ENCODE measurements at regions not wholly inside any gene's neighbourhood (a gene's known extent, or its start where the extent isn't known, plus 50 kb on each side); places are given as distances from the start of the nearest gene placed in this dataset.

GRCh38 chr17:5975661-5976060, 94.5 kb upstream of the WSCD1 start:
- DNase-seq = no peak
- Histone ChIP-seq H3K27me3 (ENCODE audit: control insufficient read depth, insufficient read depth, low read length) (no peaks in the 10 kb centered on the region), H3K9me1 (ENCODE audit: insufficient read depth, low read length) (no peaks in the 10 kb centered on the region), H2BK5ac (ENCODE audit: low read depth, low read length, poor library complexity, severe bottlenecking) (no peak overlapping the region), H3K4me3 (ENCODE audit: insufficient read depth, low read depth, low read length) (no peak overlapping the region), H3K56ac (ENCODE audit: extremely low read depth, insufficient read depth, low read length) (no peak overlapping the region), H3K9me3 (ENCODE audit: control insufficient read depth, insufficient read depth, low read length) (peaks cover 27% of the 10 kb centered on the region), H2AK5ac (ENCODE audit: low read depth, low read length) (no peak overlapping the region), H4K91ac (ENCODE audit: insufficient read depth, low read depth, low read length) (no peak overlapping the region), H3K14ac (replicated peaks; ENCODE audit: low read depth, low read length) (no peak overlapping the region), H2BK20ac (ENCODE audit: low read depth, low read length) (no peak overlapping the region), H3K23ac (ENCODE audit: low read depth, low read length) (no peak overlapping the region), H4K5ac (ENCODE audit: low read depth, low read length) (no peak overlapping the region), H3K9ac (ENCODE audit: low read depth, low read length) (no peak overlapping the region), H3K18ac (ENCODE audit: low read depth, low read length) (no peak overlapping the region), H2AK9ac (replicated peaks; ENCODE audit: low read depth, low read length, poor library complexity) (no peak overlapping the region), H4K20me1 (ENCODE audit: insufficient read depth, low read length) (no peaks in the 10 kb centered on the region), H3K36me3 (ENCODE audit: control insufficient read depth, insufficient read depth, low read length) (no peaks in the 10 kb centered on the region), H3K4me2 (ENCODE audit: low read depth, low read length) (no peak overlapping the region), H3K4me1 (ENCODE audit: control insufficient read depth, insufficient read depth, low read length) (no peaks in the 10 kb centered on the region), H2BK120ac (ENCODE audit: low read depth, low read length) (no peak overlapping the region), H3K4ac (ENCODE audit: low read depth, low read length) (no peak overlapping the region), H3K79me1 (ENCODE audit: low read depth in 1 of 2, low read length in 2 of 2) (no peaks in the 10 kb centered on the region), H3K27ac (ENCODE audit: insufficient read depth, low read length) (no peak overlapping the region), H2AFZ (replicated peaks; ENCODE audit: low read length, poor library complexity) (no peak overlapping the region), H2BK15ac (ENCODE audit: low read depth, low read length) (no peak overlapping the region), H4K8ac (ENCODE audit: low read depth in 2 of 2, low read length in 2 of 2) (no peak overlapping the region)
- ATAC-seq (ENCODE audit: low read depth) = no peak
- in situ Hi-C loops (cut with MboI; ENCODE audit: low sequenced_read_pairs) = no loop called here
- CTCF ChIA-PET = no interaction called here
- intact Hi-C loops (cut with micrococcal nuclease) = no loop called here
- dilution Hi-C loops (cut with HindIII; ENCODE audit: low sequenced_read_pairs, unreplicated experiment) = no loop called here
- POLR2A ChIA-PET (ENCODE audit: unreplicated experiment) = no interaction called here
- no TSS peak for BruUV-seq (replicated peaks)
- TF ChIP-seq RFX5 (IDR thresholded peaks at IDR 0.05; ENCODE audit: low read depth, low read length) (no peak), SMC3 (IDR thresholded peaks at IDR 0.05; ENCODE audit: low read depth, low read length) (no peak), FOS (IDR thresholded peaks at IDR 0.05; ENCODE audit: low read depth, low read length) (no peak), RAD21 (IDR thresholded peaks at IDR 0.05; ENCODE audit: low read length) (no peak), BHLHE40 (IDR thresholded peaks at IDR 0.05; ENCODE audit: low read depth, low read length) (no peak), RCOR1 (IDR thresholded peaks at IDR 0.05; ENCODE audit: insufficient replicate concordance, low read length) (no peak), POLR2A (IDR thresholded peaks at IDR 0.05; ENCODE audit: low read depth, low read length) (no peak), USF2 (IDR thresholded peaks at IDR 0.05; ENCODE audit: low read depth, low read length) (no peak), CTCF (conservative IDR thresholded peaks at IDR 0.05; ENCODE audit: low read depth, low read length) (no peak), MAFK (IDR thresholded peaks at IDR 0.05; ENCODE audit: low read depth, low read length) (no peak)
- 11% methylated on average over 1 of the region's 3 CpGs; no CpG with 5 or more reads in 1 of the 2 experiments for WGBS, 2 experiments (ENCODE audit: extremely low coverage in 2 of 2, insufficient read length in 1 of 2)
